ENCODE measurements at regions not wholly inside any gene's neighbourhood (a gene's known extent, or its start where the extent isn't known, plus 50 kb on each side); places are given as distances from the start of the nearest gene placed in this dataset.

DNA sequence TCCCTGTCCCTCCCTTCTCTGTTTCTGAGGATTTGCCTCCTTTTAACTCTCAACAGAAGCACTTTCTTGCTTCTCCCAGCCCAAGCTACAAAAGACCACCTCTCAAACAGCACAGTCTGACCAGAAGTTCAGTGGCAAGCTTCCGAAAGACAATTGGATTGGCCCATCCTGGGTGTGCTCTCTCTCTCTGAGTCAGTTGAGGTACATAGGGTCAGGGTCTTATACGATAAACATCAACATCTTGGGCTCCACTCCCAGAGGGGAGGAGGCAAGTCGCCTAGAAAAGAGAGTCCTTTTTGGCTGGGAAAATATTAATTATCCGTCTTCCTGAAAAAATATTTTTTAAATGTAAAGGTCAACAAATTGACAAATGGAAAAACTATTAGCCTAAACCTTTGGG, 155.8 kb downstream of the TMCO5A start:
- H3K4me3 ChIP-seq (replicated peaks; ENCODE audit: low read depth, low read length): no peak overlapping the region
- TF ChIP-seq, protein P1, sequence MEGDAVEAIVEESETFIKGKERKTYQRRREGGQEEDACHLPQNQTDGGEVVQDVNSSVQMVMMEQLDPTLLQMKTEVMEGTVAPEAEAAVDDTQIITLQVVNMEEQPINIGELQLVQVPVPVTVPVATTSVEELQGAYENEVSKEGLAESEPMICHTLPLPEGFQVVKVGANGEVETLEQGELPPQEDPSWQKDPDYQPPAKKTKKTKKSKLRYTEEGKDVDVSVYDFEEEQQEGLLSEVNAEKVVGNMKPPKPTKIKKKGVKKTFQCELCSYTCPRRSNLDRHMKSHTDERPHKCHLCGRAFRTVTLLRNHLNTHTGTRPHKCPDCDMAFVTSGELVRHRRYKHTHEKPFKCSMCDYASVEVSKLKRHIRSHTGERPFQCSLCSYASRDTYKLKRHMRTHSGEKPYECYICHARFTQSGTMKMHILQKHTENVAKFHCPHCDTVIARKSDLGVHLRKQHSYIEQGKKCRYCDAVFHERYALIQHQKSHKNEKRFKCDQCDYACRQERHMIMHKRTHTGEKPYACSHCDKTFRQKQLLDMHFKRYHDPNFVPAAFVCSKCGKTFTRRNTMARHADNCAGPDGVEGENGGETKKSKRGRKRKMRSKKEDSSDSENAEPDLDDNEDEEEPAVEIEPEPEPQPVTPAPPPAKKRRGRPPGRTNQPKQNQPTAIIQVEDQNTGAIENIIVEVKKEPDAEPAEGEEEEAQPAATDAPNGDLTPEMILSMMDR (IDR thresholded peaks at IDR 0.05; ENCODE audit: low read length, missing control alignments): no peak
- DNase-seq (ENCODE audit: low read depth): no peak

- no peak overlapping the region for H3K4me3 ChIP-seq (replicated peaks; ENCODE audit: low read depth, low read length)
- DNase-seq (ENCODE audit: low read depth): no peak
- TF ChIP-seq, protein P1 (IDR thresholded peaks at IDR 0.05; ENCODE audit: low read length, missing control alignments): no peak
These were observed 156.2 kb downstream of the TMCO5A start for GRCh38 chr15:38090678-38091077.

GRCh38 chr15:38091078-38091645, 156.7 kb downstream of the TMCO5A start:
- DNase-seq (ENCODE audit: low read depth): no peak
- TF ChIP-seq, protein P1 (IDR thresholded peaks at IDR 0.05; ENCODE audit: low read length, missing control alignments): no peak
- no peak overlapping the region for H3K4me3 ChIP-seq (replicated peaks; ENCODE audit: low read depth, low read length)

- TF ChIP-seq, protein P1 (IDR thresholded peaks at IDR 0.05; ENCODE audit: low read length, missing control alignments): no peak
- H3K4me3 ChIP-seq (replicated peaks; ENCODE audit: low read depth, low read length): no peak overlapping the region
- no peak for DNase-seq (ENCODE audit: low read depth)
These were observed 158.7 kb upstream of the SPRED1 start for GRCh38 chr15:38093931-38094330.

GRCh38 chr15:38102972-38103371, 149.7 kb upstream of the SPRED1 start:
- no peak for DNase-seq (ENCODE audit: low read depth)

DNA sequence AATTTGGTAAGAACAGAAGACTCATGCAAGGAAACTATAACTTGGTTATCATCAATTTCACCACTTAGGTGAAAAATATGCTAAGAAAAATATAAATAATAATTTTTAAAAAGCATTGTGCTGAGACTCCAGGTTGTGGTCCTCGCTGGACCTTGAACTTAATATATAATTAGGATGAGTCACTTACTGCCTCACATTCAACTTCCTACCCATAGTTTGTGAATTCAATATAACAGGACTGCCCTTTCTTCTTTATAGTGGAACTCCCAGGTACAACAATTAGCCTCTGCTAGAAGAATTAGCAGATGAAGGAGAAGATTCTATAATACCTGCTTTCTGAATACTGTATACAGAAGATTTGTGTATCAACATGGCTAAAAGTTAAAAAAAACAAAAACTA, 149.1 kb upstream of the SPRED1 start:
- H3K4me3 ChIP-seq (replicated peaks; ENCODE audit: low read depth, low read length): no peak overlapping the region
- TF ChIP-seq, protein P1 (IDR thresholded peaks at IDR 0.05; ENCODE audit: low read length, missing control alignments): no peak
- DNase-seq (ENCODE audit: low read depth): no peak

More at GRCh38 chr15:38102972-38103371, 149.7 kb upstream of the SPRED1 start:
- no peak overlapping the region for H3K4me3 ChIP-seq (replicated peaks; ENCODE audit: low read depth, low read length)
- TF ChIP-seq, protein P1 (IDR thresholded peaks at IDR 0.05; ENCODE audit: low read length, missing control alignments): no peak

- TF ChIP-seq, protein P1 (IDR thresholded peaks at IDR 0.05; ENCODE audit: low read length, missing control alignments): no peak
- no peak for DNase-seq (ENCODE audit: low read depth)
- H3K4me3 ChIP-seq (replicated peaks; ENCODE audit: low read depth, low read length): no peak overlapping the region
These were observed 141.6 kb upstream of the SPRED1 start for GRCh38 chr15:38111070-38111469.
